ENCODE measurements at regions not wholly inside any gene's neighbourhood (a gene's known extent, or its start where the extent isn't known, plus 50 kb on each side); places are given as distances from the start of the nearest gene placed in this dataset.

- no peak for TF ChIP-seq CTCF (IDR thresholded peaks at IDR 0.05)
- no peak for TF ChIP-seq POLR2A (IDR thresholded peaks at IDR 0.05)
Measured at GRCh38 chr2:60628615-60629304, 75.3 kb upstream of the BCL11A start.
